Heart right ventricle (tissue), 16 donors: ENCODE measurements at regions not wholly inside any gene's neighbourhood (a gene's known extent, or its start where the extent isn't known, plus 50 kb on each side); places are given as distances from the start of the nearest gene placed in this dataset.

Source experiments
- ATAC-seq, 8 donors: fragments of 200-7000 bp; cut with Tn5 transposase; one replicate each; pipeline ENCODE4 v1.9.1; 2020; ENCODE audit warnings: mild to moderate bottlenecking in 8 of 8, moderate library complexity in 8 of 8, moderate number of reproducible peaks in 1 of 8
- DNase-seq, 2 donors: peaks; one replicate each; pipeline ENCODE4 v3.0.0-alpha.2; 2020
- H3K27ac ChIP-seq, 10 donors: fragments of 200-600 bp; sonication (generic) in 2 of 10; one replicate each; pipeline versions ENCODE4 v1.5.0 to v1.8.0; 2020 to 2022; ENCODE audit warnings: mild to moderate bottlenecking in 3 of 10
- H3K27me3 ChIP-seq, 7 donors: fragments of 200-600 bp; one replicate each; pipeline ENCODE4 v1.8.0; 2021 to 2022; ENCODE audit warnings: mild to moderate bottlenecking in 2 of 7
- H3K36me3 ChIP-seq, 9 donors: fragments of 200-600 bp; sonication (generic) in 1 of 9; one replicate each; pipeline versions ENCODE4 v1.5.0 to v1.8.0; 2020 to 2022; ENCODE audit warnings: mild to moderate bottlenecking in 2 of 9
- H3K4me1 ChIP-seq, 9 donors: fragments of 200-600 bp; sonication (generic) in 1 of 9; one replicate each; pipeline versions ENCODE4 v1.5.0 to v1.8.0; 2020 to 2022; ENCODE audit warnings: mild to moderate bottlenecking in 4 of 9
- H3K4me3 ChIP-seq, 10 donors: fragments of 200-600 bp; sonication (generic) in 2 of 10; one replicate each; pipeline versions ENCODE4 v1.5.0 to v1.8.0; 2020 to 2022; ENCODE audit warnings: mild to moderate bottlenecking in 7 of 10, moderate library complexity in 2 of 10
- H3K9me3 ChIP-seq, 11 donors: fragments of 200-600 bp in 10 of 11; sonication (generic) in 2 of 11; one replicate each; pipeline versions ENCODE4 v1.5.0 to v1.8.0; 2013 to 2022; ENCODE audit warnings: mild to moderate bottlenecking in 2 of 11, control low read depth in 1 of 11, moderate library complexity in 1 of 11
- WGBS, 2 donors: extraction: QIAGEN DNeasy Blood & Tissue Kit; methylation state at CpG; one replicate each; pipeline ENCODE4 v1.1.7; 2013; ENCODE audit warnings: inconsistent platforms in 1 of 2; 5-methylcytosine and 5-hydroxymethylcytosine counted together
- intact Hi-C, 10 donors: fragments of 100-400 bp; cut with DNase I; formaldehyde crosslinking; loops; one replicate each; pipeline versions ENCODE4 v1.11.1 to v1.14.2; 2022
- TF ChIP-seq, protein P1 (sequence below), 9 donors: fragments of 200-600 bp; sonication (generic) in 2 of 9; IDR thresholded peaks; one replicate each; pipeline versions ENCODE4 v1.5.0 to v1.8.0; 2021 to 2022; ENCODE audit warnings: antibody characterized with exemption in 9 of 9, mild to moderate bottlenecking in 5 of 9, moderate library complexity in 1 of 9
- donor health status: Arrhythmogenic right ventricular cardiomyopathy.
- donor health status: ischemic (EF 13 %, LVEDD 7.1; RV severe dilation, severe dysfunction).
- donor health status: healthy with polysubstance abuse.
- donor health status: DM: no; HTN: yes; CAD: no.
- donor health status: DM: no; HTN: no; CAD: no.
- donor health status: ischemic (EF 25% LVEDD 6.9; RV normal size, moderate dysfunction).
- donor health status: ischemic (EF 25% LVEDD 5.7; RV mildly dilated, moderate dysfunction).
- donor health status: healthy.
- donor health status: DM: yes; HTN: yes; CAD: no.
- donor health status: Ischemic cardiomyopathy.
- donor health status: ischemic (EF 35%, LVEDD 5.7; RV mildly dilated, moderate dysfunction).
- donor health status: nonischemic (EF 11% LVEDD 7.7; RV severe dilation, severe dysfunction).
- donor health status: DM: yes; HTN: yes; CAD: no.
- donor health status: PGD.
- donor health status: ischemic (EF 29% LVEDD 5.4; RV normal size, mild dysfunction).
- donor health status: nonischemic (EF 23%, LVEDD 6.1; RV moderate dilation, normal function).

DNA sequence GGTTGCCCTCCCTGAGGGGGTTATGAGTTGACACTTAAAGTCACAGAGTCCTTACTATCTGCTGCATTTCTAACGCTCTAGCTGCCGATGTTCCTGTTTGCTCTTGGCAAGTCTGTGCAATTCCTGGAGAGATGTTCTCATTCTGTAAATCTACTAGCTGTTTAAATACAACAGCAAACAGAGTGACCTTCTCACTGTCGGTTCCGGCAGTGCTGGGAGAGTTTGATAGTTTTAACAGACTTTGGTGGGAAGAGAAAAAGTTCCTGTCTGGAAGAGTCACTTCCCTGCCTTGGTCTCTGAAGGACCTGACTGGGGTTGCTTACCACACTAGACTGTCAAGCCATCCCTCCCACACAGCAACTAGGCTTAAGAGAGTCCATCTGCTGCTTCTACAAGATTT is 63.3 kb upstream of the ELMO1 start:
- H3K36me3 ChIP-seq = no peaks in the 10 kb centered on the region
- no peaks in the 10 kb centered on the region for H3K9me3 ChIP-seq
- H3K27me3 ChIP-seq = peaks cover 0 to 3% (median 0%) of the 10 kb centered on the region in 7 donors
- intact Hi-C loops = loop anchor here in 4 of 10 donors (5.0 to 10.0 kb wide), 5 partner anchors 230 to 323 kb away; no protein-coding TSS in a partner anchor
- TF ChIP-seq, protein P1, sequence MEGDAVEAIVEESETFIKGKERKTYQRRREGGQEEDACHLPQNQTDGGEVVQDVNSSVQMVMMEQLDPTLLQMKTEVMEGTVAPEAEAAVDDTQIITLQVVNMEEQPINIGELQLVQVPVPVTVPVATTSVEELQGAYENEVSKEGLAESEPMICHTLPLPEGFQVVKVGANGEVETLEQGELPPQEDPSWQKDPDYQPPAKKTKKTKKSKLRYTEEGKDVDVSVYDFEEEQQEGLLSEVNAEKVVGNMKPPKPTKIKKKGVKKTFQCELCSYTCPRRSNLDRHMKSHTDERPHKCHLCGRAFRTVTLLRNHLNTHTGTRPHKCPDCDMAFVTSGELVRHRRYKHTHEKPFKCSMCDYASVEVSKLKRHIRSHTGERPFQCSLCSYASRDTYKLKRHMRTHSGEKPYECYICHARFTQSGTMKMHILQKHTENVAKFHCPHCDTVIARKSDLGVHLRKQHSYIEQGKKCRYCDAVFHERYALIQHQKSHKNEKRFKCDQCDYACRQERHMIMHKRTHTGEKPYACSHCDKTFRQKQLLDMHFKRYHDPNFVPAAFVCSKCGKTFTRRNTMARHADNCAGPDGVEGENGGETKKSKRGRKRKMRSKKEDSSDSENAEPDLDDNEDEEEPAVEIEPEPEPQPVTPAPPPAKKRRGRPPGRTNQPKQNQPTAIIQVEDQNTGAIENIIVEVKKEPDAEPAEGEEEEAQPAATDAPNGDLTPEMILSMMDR (IDR thresholded peaks at IDR 0.05) = no peak
- no peak overlapping the region for H3K4me3 ChIP-seq
- no peak for DNase-seq
- peak overlapping the region in 1 of 10 donors; percentile 6 for H3K27ac ChIP-seq
- ATAC-seq = peak in 2 of 8 donors; percentile 56 to 58
- 41 to 46% methylated on average over 4 of the region's 4 CpGs for WGBS, 2 donors
- peaks cover 0 to 11% (median 3%) of the 10 kb centered on the region in 9 donors for H3K4me1 ChIP-seq

DNA sequence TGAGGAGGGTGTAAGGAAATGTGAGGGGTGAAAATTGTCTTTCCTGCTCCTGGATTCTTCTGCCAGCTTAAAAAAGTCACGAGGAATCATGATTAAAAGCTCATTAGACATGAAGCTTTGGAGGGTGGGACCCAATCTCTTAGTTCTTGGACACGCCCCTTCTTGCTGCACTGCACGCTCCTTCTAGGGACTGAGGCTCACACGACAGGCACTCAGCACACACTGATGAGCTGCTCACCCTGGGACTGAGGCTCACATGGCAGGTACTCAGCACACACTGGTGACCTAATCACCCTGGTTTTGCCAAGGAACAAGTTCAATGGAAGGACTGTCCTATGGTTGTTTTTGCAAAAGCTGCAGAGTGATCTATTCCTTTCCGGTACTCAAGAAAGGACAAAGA is 65.8 kb upstream of the ELMO1 start:
- Histone ChIP-seq H3K9me3 (no peaks in the 10 kb centered on the region), H3K36me3 (no peaks in the 10 kb centered on the region), H3K4me3 (no peak overlapping the region), H3K27me3 (peaks cover 0 to 5% (median 0%) of the 10 kb centered on the region in 7 donors), H3K27ac (no peak overlapping the region), H3K4me1 (peaks cover 0 to 11% (median 3%) of the 10 kb centered on the region in 9 donors)
- TF ChIP-seq, protein P1 (IDR thresholded peaks at IDR 0.05) = no peak
- 65 to 67% methylated on average over 5 of the region's 5 CpGs for WGBS, 2 donors
- intact Hi-C loops = loop anchor here in 4 of 10 donors (5.0 to 10.0 kb wide), 5 partner anchors 232 to 320 kb away; no protein-coding TSS in a partner anchor
- DNase-seq (no peak), ATAC-seq (no peak)

DNA sequence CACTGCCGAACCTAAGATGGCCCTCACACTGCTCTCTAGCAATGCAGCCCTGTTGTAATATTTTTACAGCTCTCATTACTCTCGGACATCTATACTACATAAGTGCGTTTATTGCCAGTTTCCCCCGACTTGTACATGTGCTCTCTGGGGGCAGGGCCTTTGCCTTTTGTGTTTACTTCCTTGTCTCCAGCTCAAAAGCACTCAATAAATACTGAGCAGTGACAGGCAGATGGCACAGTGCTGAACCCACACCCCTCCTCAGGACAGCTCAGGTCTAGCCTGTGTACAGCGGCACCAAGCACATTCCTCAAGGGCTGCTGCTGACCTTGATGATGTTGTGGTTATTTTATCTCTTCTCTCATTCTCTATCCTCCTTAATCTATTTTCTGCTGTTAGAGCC is 68.0 kb upstream of the ELMO1 start:
- DNase-seq (no peak), ATAC-seq (no peak)
- no peak overlapping the region for H3K27ac ChIP-seq
- H3K9me3 ChIP-seq = peaks cover 0 to 3% (median 0%) of the 10 kb centered on the region in 11 donors
- 62 to 74% methylated on average over 5 of the region's 5 CpGs for WGBS, 2 donors
- peaks cover 0 to 5% (median 0%) of the 10 kb centered on the region in 7 donors for H3K27me3 ChIP-seq
- peaks cover 0 to 5% (median 1%) of the 10 kb centered on the region in 9 donors for H3K4me1 ChIP-seq
- TF ChIP-seq, protein P1 (IDR thresholded peaks at IDR 0.05) = no peak
- intact Hi-C loops = loop anchor here in 3 of 10 donors (10.0 kb wide), 3 partner anchors 292 to 318 kb away; no protein-coding TSS in a partner anchor
- H3K4me3 ChIP-seq = no peak overlapping the region
- H3K36me3 ChIP-seq = no peaks in the 10 kb centered on the region

DNA sequence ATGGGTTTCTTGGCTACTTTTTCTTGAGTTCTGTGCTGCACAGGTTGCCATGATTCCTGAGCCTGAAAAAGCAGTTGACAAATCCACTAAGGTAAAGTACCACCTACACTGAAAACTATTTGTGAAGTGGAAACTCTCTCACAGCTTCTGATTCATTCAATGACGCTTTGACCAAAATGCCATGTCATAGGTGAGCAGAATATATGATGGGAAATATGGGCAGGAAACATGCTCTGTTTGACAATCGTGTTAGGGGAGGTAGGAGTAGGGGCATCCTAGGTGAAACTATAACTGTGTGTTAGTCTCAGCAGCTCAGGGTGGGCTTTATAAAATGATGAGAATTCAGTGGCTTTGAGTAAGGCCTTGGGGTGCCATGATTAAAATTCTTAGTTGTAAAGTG is 69.6 kb upstream of the ELMO1 start:
- no peak overlapping the region for H3K4me3 ChIP-seq
- H3K36me3 ChIP-seq = no peaks in the 10 kb centered on the region
- ATAC-seq (no peak), DNase-seq (no peak)
- intact Hi-C loops = loop anchor here in 3 of 10 donors (10.0 kb wide), 3 partner anchors 293 to 317 kb away; no protein-coding TSS in a partner anchor
- no peaks in the 10 kb centered on the region for H3K4me1 ChIP-seq
- TF ChIP-seq, protein P1 (IDR thresholded peaks at IDR 0.05) = no peak
- H3K9me3 ChIP-seq = peaks cover 0 to 9% (median 0%) of the 10 kb centered on the region in 11 donors
- peaks cover 0 to 5% (median 0%) of the 10 kb centered on the region in 7 donors for H3K27me3 ChIP-seq
- WGBS, 2 donors = 91 to 99% methylated on average over 2 of the region's 2 CpGs
- no peak overlapping the region for H3K27ac ChIP-seq
